ENCODE measurements at regions not wholly inside any gene's neighbourhood (a gene's known extent, or its start where the extent isn't known, plus 50 kb on each side); places are given as distances from the start of the nearest gene placed in this dataset.

DNA sequence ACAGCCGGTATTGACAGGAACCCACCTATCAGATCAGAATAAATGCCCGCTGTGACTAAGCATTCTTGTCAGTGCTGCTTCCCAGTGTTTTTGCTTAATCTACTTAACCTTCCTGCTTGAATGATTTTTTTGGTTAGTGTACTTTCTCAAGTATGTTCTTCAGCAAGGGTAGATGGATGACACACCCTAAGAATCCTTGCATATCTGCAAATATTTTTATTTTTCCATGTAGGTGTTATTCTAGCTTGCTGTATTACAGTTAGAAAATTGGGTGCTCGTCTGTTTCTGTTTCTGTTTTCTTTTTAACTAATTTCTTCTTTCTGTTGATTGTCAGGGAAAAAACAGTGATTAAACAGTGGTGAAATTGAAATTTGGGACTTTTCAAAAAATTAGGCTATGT is 64.5 kb downstream of the SEC61B start:
- TF ChIP-seq, protein P1, sequence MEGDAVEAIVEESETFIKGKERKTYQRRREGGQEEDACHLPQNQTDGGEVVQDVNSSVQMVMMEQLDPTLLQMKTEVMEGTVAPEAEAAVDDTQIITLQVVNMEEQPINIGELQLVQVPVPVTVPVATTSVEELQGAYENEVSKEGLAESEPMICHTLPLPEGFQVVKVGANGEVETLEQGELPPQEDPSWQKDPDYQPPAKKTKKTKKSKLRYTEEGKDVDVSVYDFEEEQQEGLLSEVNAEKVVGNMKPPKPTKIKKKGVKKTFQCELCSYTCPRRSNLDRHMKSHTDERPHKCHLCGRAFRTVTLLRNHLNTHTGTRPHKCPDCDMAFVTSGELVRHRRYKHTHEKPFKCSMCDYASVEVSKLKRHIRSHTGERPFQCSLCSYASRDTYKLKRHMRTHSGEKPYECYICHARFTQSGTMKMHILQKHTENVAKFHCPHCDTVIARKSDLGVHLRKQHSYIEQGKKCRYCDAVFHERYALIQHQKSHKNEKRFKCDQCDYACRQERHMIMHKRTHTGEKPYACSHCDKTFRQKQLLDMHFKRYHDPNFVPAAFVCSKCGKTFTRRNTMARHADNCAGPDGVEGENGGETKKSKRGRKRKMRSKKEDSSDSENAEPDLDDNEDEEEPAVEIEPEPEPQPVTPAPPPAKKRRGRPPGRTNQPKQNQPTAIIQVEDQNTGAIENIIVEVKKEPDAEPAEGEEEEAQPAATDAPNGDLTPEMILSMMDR (IDR thresholded peaks at IDR 0.05; ENCODE audit: low read length): no peak
- TF ChIP-seq EZH2 (IDR thresholded peaks at IDR 0.05; ENCODE audit: borderline replicate concordance, low read length): no peak
